ENCODE measurements at regions not wholly inside any gene's neighbourhood (a gene's known extent, or its start where the extent isn't known, plus 50 kb on each side); places are given as distances from the start of the nearest gene placed in this dataset.
"Not testable (repeated sequence)": the region's sequence is repeated elsewhere in the genome, so short reads cannot be mapped to it uniquely, and the experiment has no call there.

- no peak for FAIRE-seq
These were observed 259.7 kb downstream of the RHOU start for GRCh38 chr1:228994676-228995594.

- FAIRE-seq: no peak
These were observed 261.0 kb downstream of the RHOU start for GRCh38 chr1:228996281-228996680.

- no peak for FAIRE-seq
These were observed 262.5 kb downstream of the RHOU start for GRCh38 chr1:228997721-228998144.

GRCh38 chr1:228998179-228998578 lies 262.9 kb downstream of the RHOU start:
- no peak for FAIRE-seq

- FAIRE-seq: no peak
These were observed 264.3 kb downstream of the RHOU start for GRCh38 chr1:228999446-229000170.

DNA sequence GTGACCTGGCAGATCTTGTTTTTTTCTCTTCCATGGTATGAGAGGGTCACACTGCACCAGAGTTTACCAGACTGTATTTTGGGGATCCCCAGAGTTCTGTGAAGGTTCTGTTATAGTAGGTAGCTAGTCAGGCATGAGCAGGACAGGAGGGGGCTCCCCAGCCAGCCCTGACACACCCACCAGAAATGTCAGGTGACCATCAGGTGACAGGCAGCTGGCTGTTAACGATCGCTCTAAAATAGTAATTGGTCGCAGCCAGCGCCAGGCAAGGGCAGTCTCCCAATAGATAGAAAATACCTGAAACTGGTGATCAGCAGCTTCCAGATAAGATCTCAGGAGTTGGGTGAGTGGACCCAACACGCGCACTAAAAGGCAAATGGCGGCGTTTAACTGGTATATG lies 264.9 kb downstream of the RHOU start:
- FAIRE-seq: no peak

DNA sequence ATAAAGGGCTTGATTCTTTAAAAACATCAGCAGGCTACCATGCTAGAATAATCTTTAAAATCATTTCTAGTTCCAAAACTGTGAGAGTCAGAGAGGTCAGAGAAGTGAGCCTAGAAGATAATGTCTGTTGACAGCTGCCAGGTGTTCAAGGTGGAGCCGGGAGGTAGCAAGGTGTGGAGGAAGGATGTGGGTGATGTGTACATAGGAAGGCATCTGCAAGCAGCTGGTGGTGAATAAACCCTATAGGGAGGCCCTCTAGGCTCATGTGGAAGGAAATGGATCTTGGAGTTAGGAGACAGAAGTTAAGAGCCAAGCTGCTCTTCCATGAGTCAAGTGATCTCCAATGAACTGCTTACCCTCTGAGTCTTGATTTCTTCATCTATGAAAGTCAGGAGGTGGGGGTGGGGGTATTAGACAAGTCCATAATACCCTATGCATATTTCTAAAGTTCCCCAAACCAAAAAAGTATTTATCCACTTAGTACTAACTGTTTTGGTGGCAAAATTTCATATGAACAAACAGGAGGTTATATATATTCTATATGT lies 266.3 kb downstream of the RHOU start:
- FAIRE-seq: no peak

DNA sequence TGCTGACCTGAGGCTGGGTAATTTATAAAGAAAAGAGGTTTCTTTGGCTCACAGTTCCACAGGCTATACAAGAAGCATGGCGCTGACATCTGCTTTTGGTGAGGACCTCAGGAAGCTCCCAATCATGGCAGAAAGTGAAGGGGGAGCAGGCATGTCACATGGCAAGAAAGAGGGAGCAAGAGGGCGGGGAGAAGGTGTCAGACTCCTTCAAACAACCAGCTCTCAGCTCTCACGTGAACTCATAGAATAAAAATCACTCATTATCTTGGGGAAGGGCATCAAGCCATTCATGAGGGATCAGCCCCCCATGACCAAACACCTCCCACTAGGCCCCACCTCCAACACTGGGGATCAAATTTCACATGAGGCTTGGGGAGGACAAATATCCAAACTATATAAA lies 266.8 kb downstream of the RHOU start:
- no peak for FAIRE-seq

DNA sequence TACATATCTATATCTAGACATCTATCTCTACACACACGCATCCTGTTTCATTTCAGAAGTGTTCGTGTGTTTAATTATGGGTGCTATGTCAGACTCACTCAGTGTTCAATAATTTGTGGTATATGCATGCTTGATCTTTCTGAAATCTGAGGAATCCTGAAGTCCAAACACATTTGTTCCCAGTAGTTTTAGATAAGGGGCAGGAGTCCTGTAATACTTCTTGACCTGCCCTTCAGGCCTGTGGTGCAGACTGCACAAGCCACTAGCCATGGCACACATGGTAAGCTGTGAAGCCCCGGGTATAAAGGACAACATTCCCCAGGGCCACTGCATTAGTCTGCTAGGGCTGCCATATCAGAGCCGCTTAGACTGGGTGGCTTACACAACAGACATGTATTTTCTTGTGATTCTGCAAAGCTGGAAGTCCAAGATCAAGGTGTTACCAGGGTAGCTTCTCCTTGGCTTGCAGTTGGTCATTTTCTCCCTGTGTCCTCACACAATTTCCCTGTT lies 267.2 kb downstream of the RHOU start:
- FAIRE-seq: no peak

- FAIRE-seq: no peak
These were observed 267.5 kb upstream of the RAB4A start for GRCh38 chr1:229003233-229004031.

- no peak for FAIRE-seq
These were observed 266.7 kb upstream of the RAB4A start for GRCh38 chr1:229004066-229004833.

DNA sequence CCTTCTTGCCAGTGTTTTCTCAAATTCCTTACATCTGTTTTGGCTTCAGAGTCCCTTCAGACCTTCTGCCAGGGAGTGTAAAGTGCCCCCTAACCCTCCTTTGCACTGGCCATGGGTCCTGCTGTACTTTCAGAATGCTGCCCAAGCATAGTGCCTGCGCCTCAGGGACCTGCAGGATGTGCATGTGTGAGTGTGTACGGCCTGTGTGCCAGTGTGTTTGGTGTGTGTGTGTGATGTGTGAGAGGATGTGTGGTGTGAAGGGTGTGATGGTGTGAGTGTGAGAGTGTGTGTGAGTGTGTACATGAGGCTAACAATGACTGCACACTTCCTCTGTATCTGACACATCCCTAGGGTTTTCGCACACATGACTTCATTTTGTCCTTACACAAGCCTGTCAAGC lies 265.8 kb upstream of the RAB4A start:
- FAIRE-seq: no peak

- FAIRE-seq: no peak
These were observed 265.4 kb upstream of the RAB4A start for GRCh38 chr1:229005556-229005955.

- FAIRE-seq: no peak
These were observed 264.6 kb upstream of the RAB4A start for GRCh38 chr1:229006121-229006870.

DNA sequence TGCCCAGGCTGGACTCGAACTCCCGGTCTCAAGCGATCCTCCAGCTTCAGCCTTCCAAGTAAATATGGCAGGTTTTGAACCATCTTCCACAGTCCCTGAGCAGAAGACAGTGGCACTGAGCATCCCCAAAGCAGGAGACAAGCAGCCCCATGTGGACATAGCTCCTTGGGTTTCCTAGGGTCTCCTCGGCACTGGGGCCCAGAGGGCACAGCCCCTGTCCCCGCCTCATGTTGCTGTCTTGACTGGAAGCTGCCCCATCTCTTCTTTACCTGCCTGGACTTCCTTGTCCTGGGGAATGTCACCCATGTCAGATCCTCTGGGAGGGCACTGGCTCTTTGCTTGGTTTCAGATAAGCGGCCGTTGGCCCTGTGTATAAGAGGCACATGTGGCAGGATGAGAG lies 263.7 kb upstream of the RAB4A start:
- FAIRE-seq: no peak

DNA sequence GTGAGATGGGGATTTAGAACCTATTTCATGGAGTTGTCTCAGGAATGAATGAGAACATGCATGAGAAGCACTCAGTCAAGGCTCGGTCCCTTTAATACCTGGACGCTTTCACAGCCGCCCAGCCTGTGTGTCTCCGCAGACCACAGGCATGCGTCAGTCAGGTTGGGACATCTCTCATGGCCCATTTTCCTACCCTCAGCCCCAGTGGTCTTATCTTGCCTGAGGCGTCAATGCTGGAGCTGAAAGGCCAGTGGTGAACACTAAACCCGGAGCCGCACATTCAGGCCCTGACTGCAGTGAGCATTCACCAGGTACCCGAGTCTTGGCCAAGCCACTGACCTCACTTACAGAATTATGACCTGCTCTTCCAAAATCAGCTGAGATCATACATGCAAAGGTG lies 263.2 kb upstream of the RAB4A start:
- no peak for FAIRE-seq

DNA sequence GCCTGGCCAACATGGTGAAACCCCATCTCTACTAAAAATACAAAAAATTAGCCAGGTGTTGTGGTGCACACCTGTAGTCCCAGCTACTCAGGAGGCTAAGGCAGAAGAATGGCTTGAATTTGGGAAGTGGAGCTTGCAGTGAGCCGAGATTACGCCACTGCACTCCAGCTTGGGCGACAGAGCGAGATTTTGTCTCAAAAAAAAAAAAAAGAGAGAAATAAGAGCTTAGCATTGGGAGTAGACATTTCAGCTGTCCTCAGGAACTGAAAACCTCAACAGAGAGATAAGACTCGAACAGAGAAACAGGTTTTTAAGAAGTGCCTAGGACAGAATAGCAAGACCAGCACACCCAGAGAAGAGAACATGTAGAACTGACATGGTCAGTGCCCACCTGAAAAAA lies 262.6 kb upstream of the RAB4A start:
- not testable (repeated sequence) for FAIRE-seq

GRCh38 chr1:229011022-229011421 lies 259.9 kb upstream of the RAB4A start:
- FAIRE-seq: no peak

DNA sequence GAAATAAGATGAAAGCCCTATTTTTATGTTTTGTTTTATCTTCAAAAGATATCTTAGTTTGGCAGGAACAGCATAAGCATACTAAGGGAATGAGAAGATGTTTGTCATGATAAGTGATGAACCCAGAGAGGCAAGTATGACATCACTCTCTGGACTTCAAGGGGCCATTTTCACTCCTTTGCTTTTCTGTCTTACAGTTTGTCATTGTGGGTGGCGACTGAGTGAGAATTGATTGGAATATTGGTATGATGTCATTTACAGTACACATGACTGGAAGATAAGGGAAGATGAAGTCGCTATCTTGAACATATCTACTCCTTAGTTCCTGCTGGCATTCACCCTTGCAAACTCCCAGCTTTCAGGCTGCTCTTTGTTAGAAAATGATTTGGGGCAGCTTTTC lies 258.1 kb upstream of the RAB4A start:
- no peak for FAIRE-seq

DNA sequence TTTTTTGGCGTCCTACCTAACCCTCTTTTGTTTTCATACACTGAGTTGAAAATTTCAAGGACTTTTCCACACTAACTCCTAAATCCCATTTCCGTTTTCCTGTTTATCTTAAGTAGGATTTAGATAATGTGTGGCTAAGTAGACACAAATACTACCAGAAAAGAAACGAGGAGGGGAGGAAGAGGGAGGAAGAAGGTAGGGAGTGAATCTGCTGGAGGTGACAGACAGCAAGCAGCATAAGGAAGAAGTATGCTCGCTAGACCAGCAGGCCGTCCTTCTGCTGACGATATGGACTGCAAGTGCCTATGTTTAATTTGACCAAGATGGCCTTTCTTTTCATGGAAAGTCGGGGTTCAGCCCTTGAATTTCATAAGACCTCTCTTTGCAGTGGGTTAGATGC lies 256.9 kb upstream of the RAB4A start:
- FAIRE-seq: no peak

DNA sequence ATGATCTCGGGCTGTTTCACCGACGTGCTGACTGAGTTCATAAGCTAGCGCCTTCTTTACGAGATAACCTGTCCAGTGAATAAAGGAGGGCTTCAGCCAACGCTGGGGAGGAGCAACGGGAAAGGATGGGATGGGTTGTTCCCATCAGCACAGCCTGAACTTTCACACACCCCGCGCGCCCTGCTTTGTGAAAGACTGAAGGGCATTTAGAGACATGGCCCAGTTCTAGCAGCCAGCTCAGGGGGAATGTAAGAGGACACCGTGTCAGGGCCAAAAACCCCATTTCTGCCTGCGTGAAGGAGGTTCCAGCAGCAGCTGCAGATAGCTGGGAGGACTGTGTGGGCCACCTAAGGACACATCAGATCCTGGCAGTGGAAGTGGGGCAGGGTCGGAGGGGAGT lies 255.1 kb upstream of the RAB4A start:
- no peak for FAIRE-seq
